ENCODE measurements at regions not wholly inside any gene's neighbourhood (a gene's known extent, or its start where the extent isn't known, plus 50 kb on each side); places are given as distances from the start of the nearest gene placed in this dataset.

DNA sequence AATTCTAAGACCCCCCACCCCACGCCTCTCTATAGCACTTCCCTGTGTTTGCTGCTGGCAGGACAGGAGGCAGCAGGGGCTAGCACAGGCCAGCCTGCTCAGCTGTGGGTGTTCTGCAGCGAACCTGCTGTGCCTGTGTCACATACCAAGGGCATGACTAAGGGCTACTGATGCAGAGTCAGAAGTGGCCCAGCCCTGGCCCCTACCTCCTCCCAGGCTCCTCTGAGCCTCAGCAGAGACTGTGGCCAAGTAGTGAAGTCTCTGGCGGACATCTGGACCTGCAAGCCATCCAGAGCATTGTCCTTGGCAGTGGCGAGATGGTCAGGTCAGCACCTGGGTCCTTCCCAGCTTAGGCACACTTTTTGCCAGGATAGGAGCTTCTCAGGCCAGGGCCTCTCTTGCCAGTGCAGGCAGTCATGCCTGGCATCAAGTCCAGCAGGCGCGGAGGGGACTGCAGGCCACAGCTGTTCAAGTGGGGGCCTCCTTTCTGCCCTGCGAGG lies 116.3 kb upstream of the RET start:
- WGBS (ENCODE audit: insufficient coverage), result 75% methylated on average over 7 of the region's 7 CpGs
- DNase-seq, result no peak
- ATAC-seq (ENCODE audit: low read depth), result no peak
- Histone ChIP-seq H3K9ac (ENCODE audit: low read length) (no peak overlapping the region), H3K4me1 (ENCODE audit: control insufficient read depth in 2 of 2, insufficient read depth in 2 of 2, low read length in 2 of 2) (no peaks in the 10 kb centered on the region), H3K79me2 (ENCODE audit: control insufficient read depth, insufficient read depth, low read length) (no peaks in the 10 kb centered on the region), H3K4me3 (ENCODE audit: control extremely low read depth in 1 of 5, extremely low read depth in 1 of 5, insufficient read depth in 1 of 5, low read depth in 2 of 5, low read length in 4 of 5) (no peak overlapping the region), H3K9me3 (ENCODE audit: control extremely low read depth in 1 of 3, control insufficient read depth in 2 of 3, insufficient read depth in 1 of 3, low read length in 2 of 3) (peaks cover 0 to 10% (median 0%) of the 10 kb centered on the region in 3 donors), H3K27ac (ENCODE audit: low read length in 2 of 2) (no peak overlapping the region), H3K27me3 (replicated peaks in 1 of 4; ENCODE audit: control extremely low read depth in 1 of 4, control insufficient read depth in 3 of 4, insufficient read depth in 4 of 4, low read length in 3 of 4) (no peaks in the 10 kb centered on the region), H3K4me2 (replicated peaks; ENCODE audit: low read depth, low read length, poor library complexity, severe bottlenecking) (no peak overlapping the region), H2AFZ (ENCODE audit: insufficient read depth, low read depth, low read length, poor library complexity, severe bottlenecking) (no peak overlapping the region), H4K20me1 (ENCODE audit: control insufficient read depth, insufficient read depth, low read length, poor library complexity, severe bottlenecking) (no peaks in the 10 kb centered on the region), H3K36me3 (replicated peaks in 1 of 2; ENCODE audit: control extremely low read depth in 1 of 2, control insufficient read depth in 1 of 2, extremely low read depth in 1 of 2, insufficient read depth in 2 of 2, low read length in 1 of 2) (no peaks in the 10 kb centered on the region)
- ChIA-PET CTCF (no interaction called here), POLR2A (no interaction called here)
- H3K9me3 Mint-ChIP-seq (ENCODE audit: insufficient read depth), result peaks cover 4% of the 10 kb centered on the region
- no peaks in the 10 kb centered on the region for H3K27me3 Mint-ChIP-seq
- TF ChIP-seq CTCF (IDR thresholded peaks at IDR 0.05) (no peak), EZH2 (IDR thresholded peaks at IDR 0.05; ENCODE audit: borderline replicate concordance, insufficient read depth, low read depth, low read length, poor library complexity, severe bottlenecking) (no peak)
- H3K4me3 Mint-ChIP-seq, result no peak overlapping the region
- H3K27ac Mint-ChIP-seq, result no peak overlapping the region
- H3K4me1 Mint-ChIP-seq, result no peaks in the 10 kb centered on the region
- intact Hi-C loops (cut with micrococcal nuclease), result no loop called here

- Mint-ChIP-seq H3K27ac (no peak overlapping the region), H3K4me1 (no peaks in the 10 kb centered on the region), H3K9me3 (ENCODE audit: insufficient read depth) (peaks cover 4% of the 10 kb centered on the region), H3K27me3 (no peaks in the 10 kb centered on the region), H3K4me3 (no peak overlapping the region)
- intact Hi-C loops (cut with micrococcal nuclease), result no loop called here
- Histone ChIP-seq H3K4me1 (ENCODE audit: control insufficient read depth in 2 of 2, insufficient read depth in 2 of 2, low read length in 2 of 2) (no peaks in the 10 kb centered on the region), H2AFZ (ENCODE audit: insufficient read depth, low read depth, low read length, poor library complexity, severe bottlenecking) (no peak overlapping the region), H3K4me3 (ENCODE audit: control extremely low read depth in 1 of 5, extremely low read depth in 1 of 5, insufficient read depth in 1 of 5, low read depth in 2 of 5, low read length in 4 of 5) (no peak overlapping the region), H3K4me2 (replicated peaks; ENCODE audit: low read depth, low read length, poor library complexity, severe bottlenecking) (no peak overlapping the region), H3K27ac (ENCODE audit: low read length in 2 of 2) (no peak overlapping the region), H4K20me1 (ENCODE audit: control insufficient read depth, insufficient read depth, low read length, poor library complexity, severe bottlenecking) (no peaks in the 10 kb centered on the region), H3K9ac (ENCODE audit: low read length) (no peak overlapping the region), H3K27me3 (replicated peaks in 1 of 4; ENCODE audit: control extremely low read depth in 1 of 4, control insufficient read depth in 3 of 4, insufficient read depth in 4 of 4, low read length in 3 of 4) (no peaks in the 10 kb centered on the region), H3K9me3 (ENCODE audit: control extremely low read depth in 1 of 3, control insufficient read depth in 2 of 3, insufficient read depth in 1 of 3, low read length in 2 of 3) (peaks cover 0 to 3% (median 0%) of the 10 kb centered on the region in 3 donors), H3K79me2 (ENCODE audit: control insufficient read depth, insufficient read depth, low read length) (no peaks in the 10 kb centered on the region), H3K36me3 (replicated peaks in 1 of 2; ENCODE audit: control extremely low read depth in 1 of 2, control insufficient read depth in 1 of 2, extremely low read depth in 1 of 2, insufficient read depth in 2 of 2, low read length in 1 of 2) (no peaks in the 10 kb centered on the region)
- ChIA-PET CTCF (no interaction called here), POLR2A (no interaction called here)
- TF ChIP-seq EZH2 (IDR thresholded peaks at IDR 0.05; ENCODE audit: borderline replicate concordance, insufficient read depth, low read depth, low read length, poor library complexity, severe bottlenecking) (no peak), CTCF (IDR thresholded peaks at IDR 0.05) (no peak)
- no peak for ATAC-seq (ENCODE audit: low read depth)
- WGBS (ENCODE audit: insufficient coverage), result 72% methylated on average over 4 of the region's 10 CpGs
- no peak for DNase-seq
Measured at GRCh38 chr10:42960991-42961795, 115.7 kb upstream of the RET start.
